IMR-90 (cell line): ENCODE measurements at regions not wholly inside any gene's neighbourhood (a gene's known extent, or its start where the extent isn't known, plus 50 kb on each side); places are given as distances from the start of the nearest gene placed in this dataset.

ENCODE experiments used
- ATAC-seq: fragments of 200-7000 bp; cut with Tn5 transposase; 2 replicates; pipeline ENCODE4 v1.9.1; 2020; ENCODE audit warnings: low read depth, mild to moderate bottlenecking, moderate library complexity
- BruUV-seq: library from RNA; stranded (reverse); fragments of 400-500 nt; replicated peaks from 2 replicates; lab custom pipeline; 2021; lab: Mats Ljungman, UMichigan
- CTCF ChIA-PET: fragments of 300-600 bp; formaldehyde crosslinking; extraction: SDS; loops from one replicate; lab custom pipeline; 2021; ENCODE audit warnings: antibody characterized with exemption; lab: Yijun Ruan, JAX
- POLR2A ChIA-PET: fragments of 300-600 bp; sonication (Branson Sonifier 250); formaldehyde crosslinking; loops from one replicate; lab custom pipeline; 2022; ENCODE audit warnings: antibody characterized with exemption; ENCODE audit not compliant: unreplicated experiment; lab: Charles Lee
- DNase-seq: peaks from one replicate; pipeline ENCODE4 v3.0.0; 2013
- H2AFZ ChIP-seq: replicated peaks from 2 replicates; pipeline ENCODE3; 2013; ENCODE audit warnings: low read length, mild to moderate bottlenecking; ENCODE audit not compliant: poor library complexity
- H2AK5ac ChIP-seq: 2 replicates; pipeline ENCODE4 v1.6.1; 2013; ENCODE audit warnings: low read depth, low read length, inconsistent platforms
- H2AK9ac ChIP-seq: replicated peaks from 2 replicates; pipeline ENCODE3; 2013; ENCODE audit warnings: mild to moderate bottlenecking, low read depth, low read length, moderate library complexity; ENCODE audit not compliant: poor library complexity
- H2BK120ac ChIP-seq: 2 replicates; pipeline ENCODE4 v1.6.1; 2013; ENCODE audit warnings: low read depth, low read length, inconsistent platforms
- H2BK15ac ChIP-seq: 3 replicates; pipeline ENCODE4 v1.6.1; 2013; ENCODE audit warnings: low read depth, low read length, inconsistent platforms
- H2BK20ac ChIP-seq: 2 replicates; pipeline ENCODE4 v1.6.1; 2013; ENCODE audit warnings: low read depth, mild to moderate bottlenecking, inconsistent platforms, low read length, moderate library complexity
- H2BK5ac ChIP-seq: 2 replicates; pipeline ENCODE4 v1.6.1; 2013; ENCODE audit warnings: mild to moderate bottlenecking, low read depth, low read length, inconsistent platforms; ENCODE audit not compliant: poor library complexity, severe bottlenecking
- H3K14ac ChIP-seq: replicated peaks from 2 replicates; pipeline ENCODE4 v1.6.1; 2013; ENCODE audit warnings: low read depth, low read length, inconsistent platforms
- H3K18ac ChIP-seq: 2 replicates; pipeline ENCODE4 v1.6.1; 2013; ENCODE audit warnings: low read depth, low read length, control low read depth
- H3K23ac ChIP-seq: 2 replicates; pipeline ENCODE4 v1.6.1; 2013; ENCODE audit warnings: low read depth, low read length, inconsistent platforms
- H3K27ac ChIP-seq: 2 replicates; pipeline ENCODE4 v1.5.1; 2013; ENCODE audit warnings: mild to moderate bottlenecking, control low read depth, low read length; ENCODE audit not compliant: insufficient read depth
- H3K27me3 ChIP-seq: 2 replicates; pipeline ENCODE4 v1.6.1; 2013; ENCODE audit warnings: low read length; ENCODE audit not compliant: control insufficient read depth, insufficient read depth
- H3K36me3 ChIP-seq: 2 replicates; pipeline ENCODE4 v1.6.1; 2013; ENCODE audit warnings: low read length, mixed read lengths; ENCODE audit not compliant: control insufficient read depth, insufficient read depth
- H3K4ac ChIP-seq: 2 replicates; pipeline ENCODE4 v1.6.1; 2013; ENCODE audit warnings: low read depth, low read length, inconsistent platforms
- H3K4me1 ChIP-seq: 2 replicates; pipeline ENCODE4 v1.6.1; 2013; ENCODE audit warnings: low read length, mixed read lengths; ENCODE audit not compliant: control insufficient read depth, insufficient read depth
- H3K4me2 ChIP-seq: 2 replicates; pipeline ENCODE4 v1.6.1; 2013; ENCODE audit warnings: low read depth, mild to moderate bottlenecking, control low read depth, low read length, moderate library complexity
- H3K4me3 ChIP-seq: 2 replicates; pipeline ENCODE4 v1.5.1; 2013; ENCODE audit warnings: low read depth, mild to moderate bottlenecking, control low read depth, low read length, moderate library complexity; ENCODE audit not compliant: insufficient read depth
- H3K56ac ChIP-seq: 2 replicates; pipeline ENCODE4 v1.6.1; 2013; ENCODE audit warnings: low read length, inconsistent platforms; ENCODE audit not compliant: insufficient read depth; ENCODE audit errors: extremely low read depth
- H3K79me1 ChIP-seq, 2 experiments: 2 replicates each; pipeline ENCODE4 v1.6.1; 2013; ENCODE audit warnings: low read length in 2 of 2, inconsistent platforms in 1 of 2, low read depth in 1 of 2
- H3K9ac ChIP-seq: 2 replicates; pipeline ENCODE4 v1.6.1; 2013; ENCODE audit warnings: low read depth, low read length, control low read depth
- H3K9me1 ChIP-seq: 2 replicates; pipeline ENCODE4 v1.6.1; 2013; ENCODE audit warnings: low read length, inconsistent platforms; ENCODE audit not compliant: insufficient read depth
- H3K9me3 ChIP-seq: 2 replicates; pipeline ENCODE4 v1.6.1; 2013; ENCODE audit warnings: low read length; ENCODE audit not compliant: control insufficient read depth, insufficient read depth
- H4K20me1 ChIP-seq: 2 replicates; pipeline ENCODE4 v1.6.1; 2013; ENCODE audit warnings: low read length, inconsistent platforms; ENCODE audit not compliant: insufficient read depth
- H4K5ac ChIP-seq: 2 replicates; pipeline ENCODE4 v1.6.1; 2013; ENCODE audit warnings: mild to moderate bottlenecking, low read depth, low read length, control low read depth
- H4K8ac ChIP-seq, 2 experiments: 2 replicates each; pipeline ENCODE4 v1.6.1; 2013; ENCODE audit warnings: low read depth in 2 of 2, low read length in 2 of 2, control low read depth in 1 of 2, inconsistent platforms in 1 of 2
- H4K91ac ChIP-seq: 2 replicates; pipeline ENCODE4 v1.6.1; 2013; ENCODE audit warnings: low read depth, low read length, inconsistent platforms; ENCODE audit not compliant: insufficient read depth
- BHLHE40 ChIP-seq: fragments of 150-350 bp; IDR thresholded peaks from 2 replicates; pipeline ENCODE4 v1.6.1; 2016; ENCODE audit warnings: mild to moderate bottlenecking, low read depth, low read length
- CEBPB ChIP-seq: IDR thresholded peaks from 2 replicates; pipeline ENCODE4 v1.6.1; 2012; ENCODE audit warnings: low read depth, low read length, improper control_type of control experiment
- FOS ChIP-seq: fragments of 150-350 bp; IDR thresholded peaks from 2 replicates; pipeline ENCODE4 v1.6.1; 2016; ENCODE audit warnings: low read depth, low read length
- MAFK ChIP-seq: IDR thresholded peaks from 2 replicates; pipeline ENCODE4 v1.6.1; 2012; ENCODE audit warnings: low read depth, low read length, improper control_type of control experiment
- MXI1 ChIP-seq: IDR thresholded peaks from 2 replicates; pipeline ENCODE4 v1.6.1; 2012; ENCODE audit warnings: low read depth, mild to moderate bottlenecking, low read length, moderate library complexity, borderline replicate concordance
- POLR2A ChIP-seq: IDR thresholded peaks from 2 replicates; pipeline ENCODE4 v1.6.1; 2012; ENCODE audit warnings: mild to moderate bottlenecking, low read depth, low read length
- RAD21 ChIP-seq: IDR thresholded peaks from 2 replicates; pipeline ENCODE4 v1.6.1; 2012; ENCODE audit warnings: low read length, improper control_type of control experiment
- RCOR1 ChIP-seq: IDR thresholded peaks from 2 replicates; pipeline ENCODE4 v1.6.1; 2012; ENCODE audit warnings: mild to moderate bottlenecking, low read length, improper control_type of control experiment; ENCODE audit not compliant: insufficient replicate concordance
- RFX5 ChIP-seq: IDR thresholded peaks from 2 replicates; pipeline ENCODE4 v1.8.0; 2012; ENCODE audit warnings: low read depth, mild to moderate bottlenecking, low read length, moderate library complexity
- SMC3 ChIP-seq: fragments of 150-350 bp; IDR thresholded peaks from 2 replicates; pipeline ENCODE4 v1.6.1; 2016; ENCODE audit warnings: low read depth, mild to moderate bottlenecking, antibody characterized with exemption, low read length, moderate library complexity
- WGBS, 2 experiments: methylation state at CpG; one replicate each; pipeline versions ENCODE4 v1.1.5 to v1.1.7; 2013; ENCODE audit warnings: missing lambda C conversion rate in 2 of 2; ENCODE audit not compliant: insufficient read length in 1 of 2; ENCODE audit errors: extremely low coverage in 2 of 2; 5-methylcytosine and 5-hydroxymethylcytosine counted together
- dilution Hi-C: fragments of 300-500 bp; cut with HindIII; formaldehyde crosslinking; loops from one replicate; pipeline ENCODE4 v1.14.3; 2018; ENCODE audit warnings: low sequenced_read_pairs; ENCODE audit not compliant: unreplicated experiment
- in situ Hi-C: fragments of 300-500 bp; cut with MboI; formaldehyde crosslinking; loops from 3 replicates; pipeline ENCODE4 v1.14.3; 2019; ENCODE audit warnings: low sequenced_read_pairs, inconsistent platforms, mixed read lengths
- intact Hi-C: fragments of 100-400 bp; cut with micrococcal nuclease; formaldehyde crosslinking; loops from 2 replicates; pipeline ENCODE4 v1.10.0; 2022
- TF ChIP-seq, protein P1 (sequence below): conservative IDR thresholded peaks from 2 replicates; pipeline ENCODE4 v1.5.1; 2012; ENCODE audit warnings: mild to moderate bottlenecking, low read depth, low read length, improper control_type of control experiment
- TF ChIP-seq, protein P2 (sequence below): fragments of 150-350 bp; IDR thresholded peaks from 2 replicates; pipeline ENCODE4 v1.6.1; 2017; ENCODE audit warnings: mild to moderate bottlenecking, antibody characterized with exemption, low read length, low read depth

DNA sequence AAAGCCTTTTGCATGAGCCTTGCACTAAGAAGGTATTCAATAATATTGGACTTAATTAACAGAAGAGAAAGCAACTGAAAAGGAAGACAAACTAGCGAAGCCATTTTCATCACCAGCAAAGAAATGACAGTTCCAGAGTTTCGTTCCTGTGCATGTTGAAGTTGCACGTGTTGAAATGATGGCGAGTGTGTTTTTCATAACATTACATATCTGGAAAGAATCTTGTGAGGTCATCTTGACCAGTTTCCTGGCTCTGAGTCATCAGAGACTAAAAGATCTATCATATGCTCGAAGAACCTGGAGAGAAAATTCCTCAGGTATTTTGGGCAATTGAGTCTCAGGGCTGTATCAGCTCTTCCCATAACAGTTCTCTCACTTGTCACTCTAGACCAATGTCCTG, 106.2 kb upstream of the MAML3 start:
- no CpG with 5 or more reads among the region's 5 CpGs for WGBS, 2 experiments
- peak overlapping the region; percentile 17; the same call in 1 of the 2 replicates for H3K14ac ChIP-seq
- peak overlapping the region; percentile 17; the same call in 1 of the 2 replicates for H3K18ac ChIP-seq
- H3K36me3 ChIP-seq, result no peaks in the 10 kb centered on the region
- peak; percentile 46; the same call in 1 of the 2 replicates for ATAC-seq
- no peaks in the 10 kb centered on the region for H4K20me1 ChIP-seq
- ChIA-PET CTCF (interaction anchor here (0.9 to 1.3 kb wide), 2 partner anchors 66 to 100 kb away, joined by 3 read pairs; no protein-coding TSS in a partner anchor), POLR2A (no interaction called here)
- H3K9me1 ChIP-seq, result peaks cover 14% of the 10 kb centered on the region
- no peak overlapping the region for H3K9ac ChIP-seq
- no peak overlapping the region for H3K56ac ChIP-seq
- no peak overlapping the region for H3K4ac ChIP-seq
- no peak overlapping the region for H3K4me3 ChIP-seq
- H3K4me2 ChIP-seq, result peak overlapping the region; percentile 60; the same call in 1 of the 2 replicates
- no peak overlapping the region for H3K27ac ChIP-seq
- intact Hi-C loops (no loop called here), dilution Hi-C loops (no loop called here), in situ Hi-C loops (no loop called here)
- peak overlapping the region; percentile 68 for H2BK5ac ChIP-seq
- H2BK120ac ChIP-seq, result peak overlapping the region; percentile 20; the same call in 1 of the 2 replicates
- BruUV-seq, result no TSS peak
- no peak overlapping the region for H2BK15ac ChIP-seq
- peak overlapping the region; percentile 64; the same call in 1 of the 2 replicates for H3K23ac ChIP-seq
- 0 out of 4 replicates have a peak, but pooled peaks cover 0 to 4% of the 10 kb centered on the region in 2 experiments for H3K79me1 ChIP-seq
- H2AFZ ChIP-seq, result no peak overlapping the region
- no peaks in the 10 kb centered on the region for H3K27me3 ChIP-seq
- 0 out of 2 replicates have a peak overlapping the region, but pooled peaks have one; percentile 5 for H2AK5ac ChIP-seq
- DNase-seq, result peak; percentile 94
- H2BK20ac ChIP-seq, result peak overlapping the region; percentile 57; the same call in 1 of the 2 replicates
- no peak overlapping the region for H4K5ac ChIP-seq
- H3K4me1 ChIP-seq, result peaks cover 16% of the 10 kb centered on the region
- H3K9me3 ChIP-seq, result no peaks in the 10 kb centered on the region
- no peak overlapping the region for H2AK9ac ChIP-seq
- no peak overlapping the region for H4K91ac ChIP-seq
- TF ChIP-seq MAFK (no peak), BHLHE40 (peak; percentile 97), SMC3 (no peak), RAD21 (no peak), RCOR1 (no peak), POLR2A (no peak), RFX5 (no peak), FOS (peak; percentile 84), CEBPB (peak; percentile 51; the same call in 1 of the 2 replicates), MXI1 (peak; percentile 93)
- TF ChIP-seq, protein P1, sequence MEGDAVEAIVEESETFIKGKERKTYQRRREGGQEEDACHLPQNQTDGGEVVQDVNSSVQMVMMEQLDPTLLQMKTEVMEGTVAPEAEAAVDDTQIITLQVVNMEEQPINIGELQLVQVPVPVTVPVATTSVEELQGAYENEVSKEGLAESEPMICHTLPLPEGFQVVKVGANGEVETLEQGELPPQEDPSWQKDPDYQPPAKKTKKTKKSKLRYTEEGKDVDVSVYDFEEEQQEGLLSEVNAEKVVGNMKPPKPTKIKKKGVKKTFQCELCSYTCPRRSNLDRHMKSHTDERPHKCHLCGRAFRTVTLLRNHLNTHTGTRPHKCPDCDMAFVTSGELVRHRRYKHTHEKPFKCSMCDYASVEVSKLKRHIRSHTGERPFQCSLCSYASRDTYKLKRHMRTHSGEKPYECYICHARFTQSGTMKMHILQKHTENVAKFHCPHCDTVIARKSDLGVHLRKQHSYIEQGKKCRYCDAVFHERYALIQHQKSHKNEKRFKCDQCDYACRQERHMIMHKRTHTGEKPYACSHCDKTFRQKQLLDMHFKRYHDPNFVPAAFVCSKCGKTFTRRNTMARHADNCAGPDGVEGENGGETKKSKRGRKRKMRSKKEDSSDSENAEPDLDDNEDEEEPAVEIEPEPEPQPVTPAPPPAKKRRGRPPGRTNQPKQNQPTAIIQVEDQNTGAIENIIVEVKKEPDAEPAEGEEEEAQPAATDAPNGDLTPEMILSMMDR, result no peak
- TF ChIP-seq, protein P2, sequence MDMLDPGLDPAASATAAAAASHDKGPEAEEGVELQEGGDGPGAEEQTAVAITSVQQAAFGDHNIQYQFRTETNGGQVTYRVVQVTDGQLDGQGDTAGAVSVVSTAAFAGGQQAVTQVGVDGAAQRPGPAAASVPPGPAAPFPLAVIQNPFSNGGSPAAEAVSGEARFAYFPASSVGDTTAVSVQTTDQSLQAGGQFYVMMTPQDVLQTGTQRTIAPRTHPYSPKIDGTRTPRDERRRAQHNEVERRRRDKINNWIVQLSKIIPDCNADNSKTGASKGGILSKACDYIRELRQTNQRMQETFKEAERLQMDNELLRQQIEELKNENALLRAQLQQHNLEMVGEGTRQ, result peak; percentile 17; the same call in 1 of the 2 replicates
- H4K8ac ChIP-seq, result no peak overlapping the region; a peak in 1 of 4 replicates
